ENCODE measurements at regions not wholly inside any gene's neighbourhood (a gene's known extent, or its start where the extent isn't known, plus 50 kb on each side); places are given as distances from the start of the nearest gene placed in this dataset.
A peak's percentile ranks its signal among the peaks of the same experiment; 100 is the strongest.

DNA sequence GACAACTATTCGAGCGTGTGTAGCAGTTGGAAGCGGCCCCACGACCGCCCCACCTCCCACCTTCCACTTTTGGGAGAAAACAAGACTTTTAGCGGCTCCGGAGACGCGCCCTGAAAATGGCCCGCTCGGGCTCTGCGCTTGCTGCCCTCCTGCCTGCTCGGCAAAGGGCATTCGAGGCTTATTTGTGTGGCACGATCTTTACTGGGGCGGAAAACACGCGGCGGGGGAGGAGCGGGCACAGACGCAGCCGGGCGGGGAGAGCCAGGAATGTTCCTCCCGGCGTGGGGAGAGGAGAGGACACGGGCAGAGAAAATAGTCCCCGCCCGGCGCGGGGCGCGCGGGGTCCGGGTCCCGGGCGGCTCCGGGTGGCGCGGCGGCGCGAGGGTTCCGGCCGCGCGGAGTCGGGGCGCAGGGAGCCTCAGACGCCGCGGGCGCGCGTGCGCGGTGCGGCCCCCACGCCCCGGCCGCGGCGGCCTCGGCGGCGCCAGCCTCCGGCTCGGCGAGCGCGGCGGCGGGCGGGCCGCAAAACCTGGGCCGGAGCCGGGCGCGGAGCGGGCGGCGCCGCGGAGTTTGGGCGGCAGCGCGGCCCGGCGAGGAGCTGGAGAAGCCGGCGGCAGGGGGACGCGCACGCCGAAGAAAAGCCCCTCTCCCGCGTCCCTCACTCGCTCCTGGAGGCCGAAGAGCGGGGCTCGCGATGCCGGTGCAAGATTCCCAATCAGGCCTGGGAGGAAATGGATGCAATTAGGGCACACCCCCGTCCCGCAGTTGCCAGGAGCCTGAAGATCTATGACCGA lies 90.0 kb upstream of the ARID1B start:
- Histone ChIP-seq H3K18ac (ENCODE audit: low read depth, low read length) (peak overlapping the region; percentile 78), H3K14ac (replicated peaks; ENCODE audit: low read depth, low read length) (peak overlapping the region; percentile 76), H2AK5ac (ENCODE audit: low read depth, low read length) (peak overlapping the region; percentile 19; the same call in 1 of the 2 replicates), H3K9me3 (ENCODE audit: control insufficient read depth, insufficient read depth, low read length) (no peaks in the 10 kb centered on the region), H4K5ac (ENCODE audit: low read depth, low read length) (peak overlapping the region; percentile 92), H3K4me2 (ENCODE audit: low read depth, low read length) (peak overlapping the region; percentile 100), H3K4ac (ENCODE audit: low read depth, low read length) (peak overlapping the region; percentile 88), H3K9me1 (ENCODE audit: insufficient read depth, low read length) (peaks cover 5% of the 10 kb centered on the region; the same call in 1 of the 2 replicates), H3K27me3 (ENCODE audit: control insufficient read depth, insufficient read depth, low read length) (no peaks in the 10 kb centered on the region), H3K56ac (ENCODE audit: extremely low read depth, insufficient read depth, low read length) (peak overlapping the region; percentile 98; the same call in 1 of the 2 replicates), H4K91ac (ENCODE audit: insufficient read depth, low read depth, low read length) (peak overlapping the region; percentile 90), H3K36me3 (ENCODE audit: control insufficient read depth, insufficient read depth, low read length) (no peaks in the 10 kb centered on the region), H2BK5ac (ENCODE audit: low read depth, low read length, poor library complexity, severe bottlenecking) (peak overlapping the region; percentile 94), H2BK120ac (ENCODE audit: low read depth, low read length) (peak overlapping the region; percentile 88), H2AK9ac (replicated peaks; ENCODE audit: low read depth, low read length, poor library complexity) (peak overlapping the region; percentile 66), H3K4me3 (ENCODE audit: insufficient read depth, low read depth, low read length) (peak overlapping the region; percentile 74), H3K23ac (ENCODE audit: low read depth, low read length) (peak overlapping the region; percentile 75), H4K20me1 (ENCODE audit: insufficient read depth, low read length) (no peaks in the 10 kb centered on the region), H2BK20ac (ENCODE audit: low read depth, low read length) (no peak overlapping the region), H3K79me1 (ENCODE audit: low read depth in 1 of 2, low read length in 2 of 2) (no peaks in the 10 kb centered on the region), H3K4me1 (ENCODE audit: control insufficient read depth, insufficient read depth, low read length) (no peaks in the 10 kb centered on the region), H2BK15ac (ENCODE audit: low read depth, low read length) (peak overlapping the region; percentile 68; the same call in 1 of the 3 replicates), H3K9ac (ENCODE audit: low read depth, low read length) (peak overlapping the region; percentile 94), H3K27ac (ENCODE audit: insufficient read depth, low read length) (peak overlapping the region; percentile 99), H2AFZ (replicated peaks; ENCODE audit: low read length, poor library complexity) (peak overlapping the region; percentile 99), H4K8ac (ENCODE audit: low read depth in 2 of 2, low read length in 2 of 2) (peak overlapping the region; percentile 93 to 97)
- BruUV-seq (replicated peaks) = no TSS peak
- intact Hi-C loops (cut with micrococcal nuclease) (loop anchor here (1.0 to 10.0 kb wide), 5 partner anchors 90 to 1360 kb away; partner anchors contain the start of gene ARID1B), in situ Hi-C loops (cut with MboI; ENCODE audit: low sequenced_read_pairs) (loop anchor here (25.0 kb wide), 1 partner anchor 1350 kb away; no protein-coding TSS in a partner anchor), dilution Hi-C loops (cut with HindIII; ENCODE audit: low sequenced_read_pairs, unreplicated experiment) (no loop called here)
- ATAC-seq (ENCODE audit: low read depth) (peak; percentile 94), DNase-seq (peak; percentile 87)
- 0% methylated on average over 34 of the region's 105 CpGs; no CpG with 5 or more reads in 1 of the 2 experiments for WGBS, 2 experiments (ENCODE audit: extremely low coverage in 2 of 2, insufficient read length in 1 of 2)
- peak; percentile 23; the same call in 1 of the 2 replicates for TF ChIP-seq MXI1 (IDR thresholded peaks at IDR 0.05; ENCODE audit: borderline replicate concordance, low read depth, low read length)
- TF ChIP-seq RCOR1 (IDR thresholded peaks at IDR 0.05; ENCODE audit: insufficient replicate concordance, low read length) = no peak
- TF ChIP-seq NFE2L2 (IDR thresholded peaks at IDR 0.05; ENCODE audit: low read depth, low read length) = peak; percentile 19; the same call in 1 of the 2 replicates
- TF ChIP-seq POLR2A (IDR thresholded peaks at IDR 0.05; ENCODE audit: low read depth, low read length) = peak; percentile 77
- TF ChIP-seq MAZ (IDR thresholded peaks at IDR 0.05; ENCODE audit: borderline replicate concordance, low read depth, low read length) = peak; percentile 59; the same call in 1 of the 2 replicates
- TF ChIP-seq, protein P1, sequence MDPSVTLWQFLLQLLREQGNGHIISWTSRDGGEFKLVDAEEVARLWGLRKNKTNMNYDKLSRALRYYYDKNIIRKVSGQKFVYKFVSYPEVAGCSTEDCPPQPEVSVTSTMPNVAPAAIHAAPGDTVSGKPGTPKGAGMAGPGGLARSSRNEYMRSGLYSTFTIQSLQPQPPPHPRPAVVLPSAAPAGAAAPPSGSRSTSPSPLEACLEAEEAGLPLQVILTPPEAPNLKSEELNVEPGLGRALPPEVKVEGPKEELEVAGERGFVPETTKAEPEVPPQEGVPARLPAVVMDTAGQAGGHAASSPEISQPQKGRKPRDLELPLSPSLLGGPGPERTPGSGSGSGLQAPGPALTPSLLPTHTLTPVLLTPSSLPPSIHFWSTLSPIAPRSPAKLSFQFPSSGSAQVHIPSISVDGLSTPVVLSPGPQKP (IDR thresholded peaks at IDR 0.05; ENCODE audit: borderline replicate concordance, low read depth, low read length) = no peak
- ChIA-PET CTCF (interaction anchor here (0.7 kb wide), 1 partner anchor 9 kb away, joined by 3 read pairs; no protein-coding TSS in a partner anchor), POLR2A (ENCODE audit: unreplicated experiment) (interaction anchor here (1.0 kb wide), 1 partner anchor 90 kb away, joined by 6 read pairs; the partner anchor contains the start of gene ARID1B)
